ENCODE measurements at regions not wholly inside any gene's neighbourhood (a gene's known extent, or its start where the extent isn't known, plus 50 kb on each side); places are given as distances from the start of the nearest gene placed in this dataset.

DNA sequence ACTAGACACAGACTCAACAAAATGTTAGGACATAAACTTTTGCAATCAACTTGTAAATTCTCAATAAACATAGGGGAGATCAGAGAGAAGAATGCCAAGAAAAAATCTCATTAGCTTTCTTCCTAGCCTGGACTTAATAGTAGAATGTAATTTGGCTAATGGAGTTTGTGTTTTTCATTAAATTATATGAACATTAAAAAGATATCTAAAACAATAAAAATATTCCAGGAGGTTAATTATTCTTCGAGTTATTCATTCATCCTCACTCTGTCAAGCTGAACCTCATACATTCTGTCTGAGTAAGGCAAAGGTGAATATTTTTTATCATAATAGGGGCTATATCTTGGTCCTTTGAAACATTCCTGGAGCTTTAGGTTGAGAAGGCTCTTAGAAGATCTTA lies 551.9 kb upstream of the TBX3 start:
- Histone ChIP-seq H3K4me1 (ENCODE audit: insufficient read depth, low read length, poor library complexity, severe bottlenecking) (no peaks in the 10 kb centered on the region), H3K4me2 (ENCODE audit: low read depth, low read length, poor library complexity, severe bottlenecking) (no peak overlapping the region), H3K9ac (ENCODE audit: low read depth, low read length, poor library complexity, severe bottlenecking) (no peak overlapping the region), H3K9me3 (ENCODE audit: insufficient read depth, low read depth, low read length) (no peaks in the 10 kb centered on the region; the same call in 1 of the 2 replicates), H3K27me3 (ENCODE audit: insufficient read depth, low read length, poor library complexity, severe bottlenecking) (no peaks in the 10 kb centered on the region), H3K79me2 (ENCODE audit: insufficient read depth, low read length) (no peaks in the 10 kb centered on the region), H3K4me3 (ENCODE audit: low read length, poor library complexity, severe bottlenecking) (no peak overlapping the region), H3F3A (ENCODE audit: low read depth) (no peaks in the 10 kb centered on the region), H3K36me3 (ENCODE audit: insufficient read depth, low read length) (no peaks in the 10 kb centered on the region), H4K20me1 (ENCODE audit: insufficient read depth, low read length, poor library complexity, severe bottlenecking) (no peaks in the 10 kb centered on the region), H2AFZ (ENCODE audit: low read length) (no peak overlapping the region), H3K9me2 (replicated peaks; ENCODE audit: low read depth, low read length) (no peaks in the 10 kb centered on the region)
- TF ChIP-seq, protein P1, sequence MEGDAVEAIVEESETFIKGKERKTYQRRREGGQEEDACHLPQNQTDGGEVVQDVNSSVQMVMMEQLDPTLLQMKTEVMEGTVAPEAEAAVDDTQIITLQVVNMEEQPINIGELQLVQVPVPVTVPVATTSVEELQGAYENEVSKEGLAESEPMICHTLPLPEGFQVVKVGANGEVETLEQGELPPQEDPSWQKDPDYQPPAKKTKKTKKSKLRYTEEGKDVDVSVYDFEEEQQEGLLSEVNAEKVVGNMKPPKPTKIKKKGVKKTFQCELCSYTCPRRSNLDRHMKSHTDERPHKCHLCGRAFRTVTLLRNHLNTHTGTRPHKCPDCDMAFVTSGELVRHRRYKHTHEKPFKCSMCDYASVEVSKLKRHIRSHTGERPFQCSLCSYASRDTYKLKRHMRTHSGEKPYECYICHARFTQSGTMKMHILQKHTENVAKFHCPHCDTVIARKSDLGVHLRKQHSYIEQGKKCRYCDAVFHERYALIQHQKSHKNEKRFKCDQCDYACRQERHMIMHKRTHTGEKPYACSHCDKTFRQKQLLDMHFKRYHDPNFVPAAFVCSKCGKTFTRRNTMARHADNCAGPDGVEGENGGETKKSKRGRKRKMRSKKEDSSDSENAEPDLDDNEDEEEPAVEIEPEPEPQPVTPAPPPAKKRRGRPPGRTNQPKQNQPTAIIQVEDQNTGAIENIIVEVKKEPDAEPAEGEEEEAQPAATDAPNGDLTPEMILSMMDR (conservative IDR thresholded peaks at IDR 0.05; ENCODE audit: low read length): no peak
- TF ChIP-seq EZH2phosphoT487 (IDR thresholded peaks at IDR 0.05; ENCODE audit: borderline replicate concordance): no peak

DNA sequence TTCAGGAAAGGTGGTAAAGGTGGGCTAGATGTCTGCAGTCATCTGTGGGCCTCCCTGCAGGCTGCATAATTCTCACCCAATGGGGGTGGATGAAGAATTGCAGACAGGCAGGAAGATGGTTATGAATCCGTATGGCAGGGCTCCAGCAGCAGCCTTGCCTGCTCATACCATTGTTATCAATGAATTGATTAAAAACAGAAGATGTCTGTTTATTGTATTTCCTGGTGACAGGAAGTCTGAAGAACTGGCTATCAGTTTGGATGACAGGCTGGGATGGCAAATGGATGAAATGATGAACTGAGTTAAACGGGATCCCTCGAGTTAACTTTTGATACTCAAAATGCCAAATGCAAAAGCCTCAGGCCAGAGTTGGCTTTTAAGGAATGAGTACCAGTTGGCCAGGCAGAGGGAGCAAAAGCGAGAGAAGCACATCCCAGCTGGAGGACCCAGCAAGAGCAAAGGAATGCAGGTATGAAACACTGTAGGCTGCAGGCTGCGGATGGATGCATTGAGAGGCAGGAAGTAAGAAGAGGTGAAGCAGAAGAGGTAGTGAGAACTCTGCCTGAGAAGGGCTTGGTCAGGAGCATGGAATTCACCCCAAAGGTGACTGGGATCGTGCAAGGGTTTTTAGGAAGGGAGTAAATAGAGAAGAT lies 550.0 kb upstream of the TBX3 start:
- no peaks in the 10 kb centered on the region; the same call in 1 of the 2 replicates for H3K9me3 ChIP-seq (ENCODE audit: insufficient read depth, low read depth, low read length)
- no peaks in the 10 kb centered on the region for H3F3A ChIP-seq (ENCODE audit: low read depth)
- H3K9me2 ChIP-seq (replicated peaks; ENCODE audit: low read depth, low read length): no peaks in the 10 kb centered on the region
- H4K20me1 ChIP-seq (ENCODE audit: insufficient read depth, low read length, poor library complexity, severe bottlenecking): no peaks in the 10 kb centered on the region
- H3K4me3 ChIP-seq (ENCODE audit: low read length, poor library complexity, severe bottlenecking): no peak overlapping the region
- TF ChIP-seq EZH2phosphoT487 (IDR thresholded peaks at IDR 0.05; ENCODE audit: borderline replicate concordance): no peak
- H3K36me3 ChIP-seq (ENCODE audit: insufficient read depth, low read length): no peaks in the 10 kb centered on the region
- H3K9ac ChIP-seq (ENCODE audit: low read depth, low read length, poor library complexity, severe bottlenecking): no peak overlapping the region
- H3K4me2 ChIP-seq (ENCODE audit: low read depth, low read length, poor library complexity, severe bottlenecking): no peak overlapping the region
- no peaks in the 10 kb centered on the region for H3K4me1 ChIP-seq (ENCODE audit: insufficient read depth, low read length, poor library complexity, severe bottlenecking)
- H3K27me3 ChIP-seq (ENCODE audit: insufficient read depth, low read length, poor library complexity, severe bottlenecking): no peaks in the 10 kb centered on the region
- no peaks in the 10 kb centered on the region for H3K79me2 ChIP-seq (ENCODE audit: insufficient read depth, low read length)
- no peak overlapping the region for H2AFZ ChIP-seq (ENCODE audit: low read length)

DNA sequence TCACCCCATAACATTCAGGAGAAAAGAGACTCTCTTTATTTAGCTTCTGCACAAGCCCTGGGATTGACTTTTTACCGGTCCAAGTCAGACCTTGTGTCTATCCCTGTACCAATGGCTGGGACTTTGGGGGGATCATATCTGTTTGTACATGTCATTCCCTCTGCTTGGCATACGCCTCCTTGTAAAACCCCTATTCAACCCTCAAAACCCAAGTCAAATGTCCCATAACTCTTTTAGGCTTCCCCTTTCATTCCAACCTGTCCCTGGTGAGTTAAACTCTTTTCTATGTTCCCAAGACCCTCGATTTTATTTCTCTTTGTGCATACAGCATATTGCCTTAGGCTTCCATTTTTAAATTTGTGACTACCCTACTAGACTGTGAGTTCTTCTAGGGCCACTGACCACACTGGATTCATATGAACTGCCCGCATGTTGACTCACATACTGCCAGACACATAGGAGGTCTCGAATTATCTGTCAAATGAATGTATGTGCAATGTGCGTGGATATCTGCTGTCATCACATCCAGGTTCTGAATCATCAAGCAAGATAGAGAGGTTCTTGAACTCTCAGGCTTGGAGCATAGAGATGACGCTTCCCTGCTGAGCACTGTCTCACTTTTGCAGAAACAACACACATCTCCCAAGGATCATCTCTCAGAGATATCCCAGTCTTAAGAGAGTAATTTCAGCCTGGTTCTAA lies 548.6 kb upstream of the TBX3 start:
- Histone ChIP-seq H3K9me2 (replicated peaks; ENCODE audit: low read depth, low read length) (no peaks in the 10 kb centered on the region), H3K4me3 (ENCODE audit: low read length, poor library complexity, severe bottlenecking) (no peak overlapping the region), H4K20me1 (ENCODE audit: insufficient read depth, low read length, poor library complexity, severe bottlenecking) (no peaks in the 10 kb centered on the region), H3K9me3 (ENCODE audit: insufficient read depth, low read depth, low read length) (no peaks in the 10 kb centered on the region; the same call in 1 of the 2 replicates), H3K4me1 (ENCODE audit: insufficient read depth, low read length, poor library complexity, severe bottlenecking) (no peaks in the 10 kb centered on the region), H3K27me3 (ENCODE audit: insufficient read depth, low read length, poor library complexity, severe bottlenecking) (no peaks in the 10 kb centered on the region), H3K36me3 (ENCODE audit: insufficient read depth, low read length) (no peaks in the 10 kb centered on the region), H3K4me2 (ENCODE audit: low read depth, low read length, poor library complexity, severe bottlenecking) (no peak overlapping the region), H3K9ac (ENCODE audit: low read depth, low read length, poor library complexity, severe bottlenecking) (no peak overlapping the region), H3K79me2 (ENCODE audit: insufficient read depth, low read length) (no peaks in the 10 kb centered on the region), H2AFZ (ENCODE audit: low read length) (no peak overlapping the region), H3F3A (ENCODE audit: low read depth) (no peaks in the 10 kb centered on the region)
- no peak for TF ChIP-seq EZH2phosphoT487 (IDR thresholded peaks at IDR 0.05; ENCODE audit: borderline replicate concordance)
- TF ChIP-seq, protein P1 (conservative IDR thresholded peaks at IDR 0.05; ENCODE audit: low read length): no peak

Data from Loucy (cell line).